K562 (cell line): ENCODE measurements at regions not wholly inside any gene's neighbourhood (a gene's known extent, or its start where the extent isn't known, plus 50 kb on each side); places are given as distances from the start of the nearest gene placed in this dataset.

Source experiments
- ATF2 ChIP-seq: sonication (generic); formaldehyde crosslinking; IDR thresholded peaks from 2 replicates; pipeline ENCODE4 v1.8.1; 2022; ENCODE audit warnings: missing genetic modification reagents
- CTBP1 ChIP-seq: fragments of 450-650 bp; IDR thresholded peaks from 2 replicates; pipeline ENCODE4 v1.6.1; 2016; ENCODE audit warnings: borderline replicate concordance
- GABPB1 ChIP-seq: sonication (generic); formaldehyde crosslinking; IDR thresholded peaks from 2 replicates; pipeline ENCODE4 v1.8.0; 2022; ENCODE audit warnings: mild to moderate bottlenecking, missing genetic modification reagents
- MAFF ChIP-seq: IDR thresholded peaks from 2 replicates; pipeline ENCODE4 v1.6.1; 2012; ENCODE audit warnings: low read length, improper control_type of control experiment
- MYNN ChIP-seq, 2 experiments: sonication (generic); formaldehyde crosslinking in 1 of 2; IDR thresholded peaks; 2 replicates each; pipeline versions ENCODE4 v1.5.0 to v1.6.1; 2016 to 2020; ENCODE audit warnings: antibody characterized with exemption in 1 of 2, missing genetic modification reagents in 1 of 2
- PBX2 ChIP-seq, 2 experiments: IDR thresholded peaks in 1 of 2; conservative IDR thresholded peaks in 1 of 2; 2 replicates each; pipeline ENCODE4 v1.6.1; 2016; ENCODE audit warnings: low read depth in 2 of 2, mild to moderate bottlenecking in 1 of 2, missing compliant biosample characterization in 1 of 2, missing genetic modification characterization in 1 of 2, moderate library complexity in 1 of 2
- REST ChIP-seq, 2 experiments: fragments of 450-650 bp; formaldehyde crosslinking in 1 of 2; IDR thresholded peaks; 2 replicates each; pipeline versions ENCODE4 v1.4.0 to v1.6.1; 2014 to 2020; ENCODE audit warnings: mild to moderate bottlenecking in 2 of 2, borderline replicate concordance in 1 of 2, low read depth in 1 of 2
- SMC3 ChIP-seq: conservative IDR thresholded peaks from 2 replicates; pipeline ENCODE4 v1.6.1; 2011; ENCODE audit warnings: low read depth, low read length, improper control_type of control experiment; ENCODE audit not compliant: insufficient read depth
- TEAD1 ChIP-seq, 2 experiments: fragments of 450-650 bp in 1 of 2; sonication (generic) in 1 of 2; formaldehyde crosslinking; IDR thresholded peaks; 2 replicates each; pipeline versions ENCODE4 v1.4.0 to v1.8.0; 2020 to 2022; ENCODE audit warnings: mild to moderate bottlenecking in 2 of 2, missing genetic modification reagents in 1 of 2
- ZNF436 ChIP-seq: fragments of 250-450, 450-650 bp; sonication (Bioruptor Pico); formaldehyde crosslinking; IDR thresholded peaks from 2 replicates; pipeline ENCODE4 v1.7.0; 2020; ENCODE audit warnings: mild to moderate bottlenecking

GRCh38 chr1:168365719-168366479 is 85.2 kb downstream of the TBX19 start (continued):
- TF ChIP-seq REST (IDR thresholded peaks at IDR 0.05; ENCODE audit: borderline replicate concordance) (peak; percentile 58; the same call in 1 of the 2 replicates), REST (CRISPR knock-in tag; IDR thresholded peaks at IDR 0.05; ENCODE audit: low read depth) (no peak), GABPB1 (CRISPR knock-in tag) (0 out of 2 replicates have a peak, but pooled peaks have one; percentile 26), ATF2 (CRISPR knock-in tag) (no peak), TEAD1 (CRISPR knock-in tag; IDR thresholded peaks at IDR 0.05) (no peak), ZNF436 (no peak), MYNN (IDR thresholded peaks at IDR 0.05) (no peak), MYNN (CRISPR knock-in tag; IDR thresholded peaks at IDR 0.05) (no peak), PBX2 (CRISPR knock-in tag; IDR thresholded peaks at IDR 0.05; ENCODE audit: low read depth) (no peak), PBX2 (tag; conservative IDR thresholded peaks at IDR 0.05; ENCODE audit: low read depth) (peak; percentile 85), MAFF (peak; percentile 98), CTBP1 (no peak), SMC3 (peak; percentile 60)
